ENCODE measurements at regions not wholly inside any gene's neighbourhood (a gene's known extent, or its start where the extent isn't known, plus 50 kb on each side); places are given as distances from the start of the nearest gene placed in this dataset.
"Not testable (repeated sequence)": the region's sequence is repeated elsewhere in the genome, so short reads cannot be mapped to it uniquely, and the experiment has no call there.

DNA sequence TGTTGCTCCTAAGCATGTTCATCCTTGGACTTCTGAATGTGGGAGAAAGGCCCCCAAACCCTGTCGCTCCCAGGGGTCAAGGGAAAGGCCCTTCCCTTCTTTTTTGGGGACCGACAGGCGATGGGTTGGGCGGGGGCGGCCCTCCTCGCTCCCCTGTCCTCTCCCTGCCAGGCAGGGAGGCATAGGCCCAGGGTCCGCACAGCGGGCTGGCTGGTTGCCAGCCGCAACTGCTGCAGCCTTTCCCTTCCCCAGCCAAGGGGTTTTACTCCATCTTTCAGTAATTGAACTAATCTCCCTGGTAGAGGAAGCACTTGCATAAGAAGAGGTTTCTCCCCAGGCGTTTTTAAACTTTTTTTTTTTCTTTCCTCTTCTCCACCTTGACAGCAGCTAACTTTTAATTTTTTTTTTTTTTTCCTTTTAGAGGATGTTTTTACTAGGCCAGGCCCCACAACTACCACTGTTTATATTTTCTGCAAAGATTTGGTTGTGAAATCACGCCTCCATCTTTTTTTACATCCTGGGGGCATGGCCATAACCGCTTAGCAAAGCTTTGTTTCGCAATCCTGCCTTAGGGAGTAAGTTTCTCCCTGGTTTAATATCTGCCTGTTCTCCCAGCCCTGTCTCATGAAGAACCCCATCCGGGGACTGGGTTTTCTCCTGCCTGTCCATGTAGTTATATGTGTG, 216.9 kb upstream of the ZNF608 start (continued):
- TF ChIP-seq TSC22D2 (CRISPR knock-in tag; IDR thresholded peaks at IDR 0.05; ENCODE audit: borderline replicate concordance) (no peak), CEBPB (IDR thresholded peaks at IDR 0.05; ENCODE audit: borderline replicate concordance, low read depth, low read length) (peak; percentile 89), SP5 (CRISPR knock-in tag; IDR thresholded peaks at IDR 0.05; ENCODE audit: borderline replicate concordance, low read depth) (no peak), MNT (IDR thresholded peaks at IDR 0.05) (no peak)
- TF ChIP-seq, protein P1, sequence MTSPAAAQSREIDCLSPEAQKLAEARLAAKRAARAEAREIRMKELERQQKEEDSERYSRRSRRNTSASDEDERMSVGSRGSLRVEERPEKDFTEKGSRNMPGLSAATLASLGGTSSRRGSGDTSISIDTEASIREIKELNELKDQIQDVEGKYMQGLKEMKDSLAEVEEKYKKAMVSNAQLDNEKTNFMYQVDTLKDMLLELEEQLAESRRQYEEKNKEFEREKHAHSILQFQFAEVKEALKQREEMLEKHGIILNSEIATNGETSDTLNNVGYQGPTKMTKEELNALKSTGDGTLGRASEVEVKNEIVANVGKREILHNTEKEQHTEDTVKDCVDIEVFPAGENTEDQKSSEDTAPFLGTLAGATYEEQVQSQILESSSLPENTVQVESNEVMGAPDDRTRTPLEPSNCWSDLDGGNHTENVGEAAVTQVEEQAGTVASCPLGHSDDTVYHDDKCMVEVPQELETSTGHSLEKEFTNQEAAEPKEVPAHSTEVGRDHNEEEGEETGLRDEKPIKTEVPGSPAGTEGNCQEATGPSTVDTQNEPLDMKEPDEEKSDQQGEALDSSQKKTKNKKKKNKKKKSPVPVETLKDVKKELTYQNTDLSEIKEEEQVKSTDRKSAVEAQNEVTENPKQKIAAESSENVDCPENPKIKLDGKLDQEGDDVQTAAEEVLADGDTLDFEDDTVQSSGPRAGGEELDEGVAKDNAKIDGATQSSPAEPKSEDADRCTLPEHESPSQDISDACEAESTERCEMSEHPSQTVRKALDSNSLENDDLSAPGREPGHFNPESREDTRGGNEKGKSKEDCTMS (CRISPR knock-in tag; conservative IDR thresholded peaks at IDR 0.05): no peak

DNA sequence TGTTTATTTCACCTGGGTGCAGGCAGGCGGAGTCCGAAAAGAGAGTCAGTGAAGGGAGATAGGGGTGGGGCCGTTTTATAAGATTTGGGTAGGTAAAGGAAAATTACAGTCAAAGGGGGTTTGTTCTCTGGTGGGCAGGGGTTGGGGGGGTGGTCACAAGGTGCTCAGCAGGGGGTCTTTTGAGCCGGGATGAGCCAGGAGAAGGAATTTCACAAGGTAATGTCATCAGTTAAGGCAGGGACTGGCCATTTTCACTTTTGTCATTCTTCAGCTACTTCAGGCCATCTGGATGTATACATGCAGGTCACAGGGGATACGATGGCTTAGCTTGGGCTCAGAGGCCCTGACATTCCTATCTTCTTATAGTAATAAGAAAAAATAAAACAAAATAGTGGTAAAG, 220.3 kb upstream of the ZNF608 start:
- CTCF ChIA-PET (ENCODE audit: low intra/inter-chr PET ratio, low total read pairs); FAIRE-seq: not testable (repeated sequence)

GRCh38 chr5:124970381-124970780, 223.9 kb upstream of the ZNF608 start:
- 32% methylated on average over 5 of the region's 5 CpGs for WGBS (ENCODE audit: low lambda C conversion rate)
- H3K4me1 ChIP-seq (ENCODE audit: insufficient read depth, low read length); in situ Hi-C loops (cut with HindIII; ENCODE audit: extremely low pct_ligation_motif_present, low pct_unique_long_range_greater_than_20kb); POLR2A ChIA-PET; FAIRE-seq; H3K4me2 ChIP-seq (ENCODE audit: low read depth, low read length); intact Hi-C loops (cut with micrococcal nuclease; ENCODE audit: unreplicated experiment); H3K36me3 ChIP-seq (replicated peaks in 1 of 2; ENCODE audit: control insufficient read depth in 1 of 2, insufficient read depth in 2 of 2, low read length in 2 of 2); H3K27ac ChIP-seq (ENCODE audit: extremely low read length, insufficient read depth, low read length); DNase-seq (ENCODE audit: low spot score); H4K20me1 ChIP-seq (ENCODE audit: insufficient read depth, low read length); ATAC-seq; BruUV-seq (replicated peaks); H3K9ac ChIP-seq (ENCODE audit: insufficient read depth, low read depth, low read length); CTCF ChIA-PET (ENCODE audit: low intra/inter-chr PET ratio, low total read pairs); H2AFZ ChIP-seq (ENCODE audit: low read length); H3K27me3 ChIP-seq (ENCODE audit: control insufficient read depth in 1 of 2, insufficient read depth in 2 of 2, low read length in 2 of 2); H3K79me2 ChIP-seq (ENCODE audit: insufficient read depth, low read length); H3K4me3 ChIP-seq (replicated peaks in 1 of 3; ENCODE audit: insufficient read depth in 1 of 3, low read depth in 2 of 3, low read length in 3 of 3); H3K9me3 ChIP-seq (ENCODE audit: low read length): not testable (repeated sequence)

More for the DNA sequence above, 220.3 kb upstream of the ZNF608 start:
- H3K4me2 ChIP-seq (ENCODE audit: low read depth, low read length); DNase-seq (ENCODE audit: low spot score); H3K4me1 ChIP-seq (ENCODE audit: insufficient read depth, low read length); in situ Hi-C loops (cut with HindIII; ENCODE audit: extremely low pct_ligation_motif_present, low pct_unique_long_range_greater_than_20kb); H3K27ac ChIP-seq (ENCODE audit: extremely low read length, insufficient read depth, low read length); H3K4me3 ChIP-seq (replicated peaks in 1 of 3; ENCODE audit: insufficient read depth in 1 of 3, low read depth in 2 of 3, low read length in 3 of 3); H3K36me3 ChIP-seq (replicated peaks in 1 of 2; ENCODE audit: control insufficient read depth in 1 of 2, insufficient read depth in 2 of 2, low read length in 2 of 2); H3K79me2 ChIP-seq (ENCODE audit: insufficient read depth, low read length); BruUV-seq (replicated peaks); H3K9ac ChIP-seq (ENCODE audit: insufficient read depth, low read depth, low read length); ATAC-seq; H2AFZ ChIP-seq (ENCODE audit: low read length); H3K9me3 ChIP-seq (ENCODE audit: low read length); POLR2A ChIA-PET; H4K20me1 ChIP-seq (ENCODE audit: insufficient read depth, low read length); H3K27me3 ChIP-seq (ENCODE audit: control insufficient read depth in 1 of 2, insufficient read depth in 2 of 2, low read length in 2 of 2); intact Hi-C loops (cut with micrococcal nuclease; ENCODE audit: unreplicated experiment): not testable (repeated sequence)
- WGBS (ENCODE audit: low lambda C conversion rate): 40% methylated on average over 5 of the region's 5 CpGs

All from HepG2 (cell line).